D721Med (cell line): ENCODE measurements at regions not wholly inside any gene's neighbourhood (a gene's known extent, or its start where the extent isn't known, plus 50 kb on each side); places are given as distances from the start of the nearest gene placed in this dataset.

ENCODE experiments used
- DNase-seq: peaks from one replicate; pipeline ENCODE4 v3.0.0; 2011; ENCODE audit warnings: low spot score; ENCODE audit not compliant: insufficient read length
- FAIRE-seq: peaks from 2 replicates; lab custom pipeline; 2011; peaks lifted over from hg19 to GRCh38; lab: Jason Lieb, UNC
- CTCF ChIP-seq: IDR thresholded peaks from 2 replicates; pipeline ENCODE4 v1.5.1; 2012; ENCODE audit warnings: mild to moderate bottlenecking, control low read depth; ENCODE audit not compliant: insufficient read depth; ENCODE audit errors: missing control alignments

- TF ChIP-seq CTCF: no peak
- DNase-seq (no peak), FAIRE-seq (no peak)
These were observed 304.1 kb downstream of the MCTP2 start for GRCh38 chr15:94535298-94536048.

DNA sequence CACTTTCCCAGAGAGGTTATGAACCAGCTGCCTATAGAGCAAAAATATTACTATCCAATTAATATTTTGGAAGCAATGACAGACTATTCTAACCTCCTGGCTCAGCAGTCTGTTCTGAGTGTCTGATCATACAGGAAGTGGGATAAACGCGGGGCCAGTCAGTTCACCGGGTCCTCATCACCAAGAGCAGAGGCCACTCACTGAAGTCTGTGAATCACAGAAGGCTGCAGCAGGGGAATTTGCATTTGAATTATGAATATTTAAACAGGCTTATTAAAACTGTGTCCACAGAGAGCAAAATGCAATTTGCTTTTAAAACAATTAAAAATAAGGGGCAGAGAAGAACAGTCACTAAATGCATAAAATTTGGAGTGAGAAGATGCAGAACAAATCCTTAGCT, 305.2 kb downstream of the MCTP2 start:
- TF ChIP-seq CTCF: no peak
- no peak for FAIRE-seq
- no peak for DNase-seq

GRCh38 chr15:94538280-94538679, 306.9 kb downstream of the MCTP2 start:
- DNase-seq (no peak), FAIRE-seq (no peak)
- TF ChIP-seq CTCF: no peak

GRCh38 chr15:94542391-94542790, 311.0 kb downstream of the MCTP2 start:
- TF ChIP-seq CTCF: no peak
- FAIRE-seq: no peak
- DNase-seq: no peak

GRCh38 chr15:94546808-94547207, 315.4 kb downstream of the MCTP2 start:
- no peak for TF ChIP-seq CTCF
- no peak for DNase-seq
- no peak for FAIRE-seq

DNA sequence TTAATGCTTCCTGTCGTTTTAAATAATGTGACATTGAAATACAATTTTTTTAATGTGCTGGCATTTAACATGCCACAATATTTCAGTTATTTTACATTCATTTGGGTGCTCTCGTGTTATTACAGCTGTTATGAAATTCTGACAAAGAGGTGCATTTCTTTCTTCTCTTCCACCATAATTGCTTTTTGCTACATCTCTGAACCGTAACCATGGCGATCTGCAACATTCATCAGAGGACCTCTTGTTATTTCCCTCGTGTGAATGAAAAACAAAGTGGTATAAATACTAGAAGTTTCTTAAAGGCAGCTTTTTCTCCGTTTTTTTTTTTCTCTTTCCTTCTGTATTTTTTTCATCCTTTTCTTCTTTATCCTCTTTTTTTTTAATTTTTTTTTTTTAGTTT, 316.4 kb downstream of the MCTP2 start:
- FAIRE-seq: no peak
- TF ChIP-seq CTCF: no peak
- no peak for DNase-seq

DNA sequence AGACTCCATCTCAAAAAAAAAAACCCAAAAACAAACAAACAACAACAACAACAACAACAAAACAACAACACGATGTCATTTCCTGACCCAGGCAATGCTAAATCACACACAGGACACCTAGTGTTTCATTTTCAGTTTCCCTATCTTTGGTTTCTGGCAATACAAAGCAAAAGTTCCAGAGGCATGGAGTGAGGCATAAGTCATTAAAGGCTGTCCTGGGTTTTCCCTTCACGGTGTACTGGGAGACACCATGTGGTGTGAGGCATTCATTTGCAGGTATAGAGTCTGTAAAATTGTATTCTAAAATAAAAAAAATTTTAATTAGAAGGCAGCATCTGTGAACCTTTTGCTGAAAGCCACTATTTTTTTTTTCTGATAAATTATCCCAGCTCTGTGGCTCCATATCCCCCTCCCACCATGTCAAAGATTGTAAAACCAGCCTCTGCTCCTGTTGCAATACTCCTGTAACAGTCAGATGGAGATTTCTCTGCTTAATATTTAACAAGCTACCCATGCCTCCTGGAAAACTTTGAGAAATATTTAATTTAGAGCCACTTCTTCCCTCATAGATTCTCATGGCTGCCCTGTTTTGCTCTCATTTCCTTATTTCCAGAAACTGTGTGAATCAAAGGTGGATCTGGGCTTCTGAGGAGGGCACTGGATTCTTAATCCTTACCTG, 324.6 kb downstream of the MCTP2 start:
- DNase-seq: no peak
- TF ChIP-seq CTCF: no peak
- no peak for FAIRE-seq
